Bronchial epithelial cell (primary cell): ENCODE measurements at regions not wholly inside any gene's neighbourhood (a gene's known extent, or its start where the extent isn't known, plus 50 kb on each side); places are given as distances from the start of the nearest gene placed in this dataset.

ENCODE experiments used
- DNase-seq: peaks from one replicate; pipeline ENCODE4 v3.0.0-alpha.2; 2010; ENCODE audit warnings: low read depth
- FAIRE-seq: peaks from 2 replicates; lab custom pipeline; 2011; peaks lifted over from hg19 to GRCh38; lab: Jason Lieb, UNC
- H3K27me3 ChIP-seq: 2 replicates; pipeline ENCODE4 v1.5.1; 2011; ENCODE audit warnings: low read length; ENCODE audit not compliant: control insufficient read depth, insufficient read depth
- H3K36me3 ChIP-seq: 2 replicates; pipeline ENCODE4 v1.5.1; 2011; ENCODE audit warnings: low read length; ENCODE audit not compliant: control insufficient read depth, insufficient read depth
- H3K4me3 ChIP-seq: 2 replicates; pipeline ENCODE4 v1.5.1; 2011; ENCODE audit warnings: mild to moderate bottlenecking, low read depth, low read length, control low read depth
- TF ChIP-seq, protein P1 (sequence below): IDR thresholded peaks from 2 replicates; pipeline ENCODE4 v1.5.1; 2011; ENCODE audit warnings: mild to moderate bottlenecking, moderate library complexity, low read length, control low read depth, inconsistent platforms; ENCODE audit not compliant: insufficient read depth, severe bottlenecking

DNA sequence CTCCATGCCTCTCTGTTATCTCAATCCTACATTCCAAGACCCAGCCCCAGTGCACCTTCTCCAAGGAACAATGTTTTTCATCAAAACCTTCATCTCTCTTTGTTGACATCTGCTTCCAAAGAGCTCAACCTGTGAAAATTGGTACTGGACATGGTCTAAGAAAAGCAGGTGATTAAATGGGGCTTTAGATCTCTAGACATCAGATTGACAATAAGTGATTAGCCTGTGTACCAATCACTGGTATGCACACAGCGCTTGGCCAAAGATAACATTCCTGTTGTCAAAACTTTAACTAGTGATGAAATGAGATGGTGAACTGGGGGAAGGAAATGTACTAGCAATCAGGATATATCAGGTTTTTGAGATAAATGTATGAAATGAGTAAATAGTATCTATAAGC, 183.3 kb downstream of the TDRD15 start:
- no peak for FAIRE-seq
- no peak overlapping the region for H3K4me3 ChIP-seq
- no peaks in the 10 kb centered on the region for H3K27me3 ChIP-seq
- no peak for DNase-seq
- no peaks in the 10 kb centered on the region for H3K36me3 ChIP-seq
- TF ChIP-seq, protein P1, sequence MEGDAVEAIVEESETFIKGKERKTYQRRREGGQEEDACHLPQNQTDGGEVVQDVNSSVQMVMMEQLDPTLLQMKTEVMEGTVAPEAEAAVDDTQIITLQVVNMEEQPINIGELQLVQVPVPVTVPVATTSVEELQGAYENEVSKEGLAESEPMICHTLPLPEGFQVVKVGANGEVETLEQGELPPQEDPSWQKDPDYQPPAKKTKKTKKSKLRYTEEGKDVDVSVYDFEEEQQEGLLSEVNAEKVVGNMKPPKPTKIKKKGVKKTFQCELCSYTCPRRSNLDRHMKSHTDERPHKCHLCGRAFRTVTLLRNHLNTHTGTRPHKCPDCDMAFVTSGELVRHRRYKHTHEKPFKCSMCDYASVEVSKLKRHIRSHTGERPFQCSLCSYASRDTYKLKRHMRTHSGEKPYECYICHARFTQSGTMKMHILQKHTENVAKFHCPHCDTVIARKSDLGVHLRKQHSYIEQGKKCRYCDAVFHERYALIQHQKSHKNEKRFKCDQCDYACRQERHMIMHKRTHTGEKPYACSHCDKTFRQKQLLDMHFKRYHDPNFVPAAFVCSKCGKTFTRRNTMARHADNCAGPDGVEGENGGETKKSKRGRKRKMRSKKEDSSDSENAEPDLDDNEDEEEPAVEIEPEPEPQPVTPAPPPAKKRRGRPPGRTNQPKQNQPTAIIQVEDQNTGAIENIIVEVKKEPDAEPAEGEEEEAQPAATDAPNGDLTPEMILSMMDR = no peak

DNA sequence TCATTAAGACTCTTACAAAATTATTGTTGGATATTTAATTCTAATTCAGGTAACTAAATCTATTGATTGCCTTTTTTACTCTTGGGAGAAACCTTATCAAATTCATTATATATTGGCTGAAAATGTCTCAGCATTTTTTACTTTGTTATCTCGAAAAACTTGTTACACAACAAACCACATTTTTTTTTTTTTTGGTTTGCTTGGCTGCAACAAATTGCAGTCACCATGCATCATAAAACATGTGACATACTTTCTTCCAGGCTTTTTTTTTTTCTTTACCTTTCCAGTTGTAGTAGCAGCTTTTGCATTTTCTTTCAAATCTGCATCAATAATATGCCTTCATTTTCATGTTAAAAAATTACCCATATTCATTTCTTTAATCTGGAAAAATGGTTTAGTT, 186.7 kb downstream of the TDRD15 start:
- peak; percentile 15 for DNase-seq
- TF ChIP-seq, protein P1 = no peak
- no peaks in the 10 kb centered on the region for H3K27me3 ChIP-seq
- FAIRE-seq = no peak
- H3K4me3 ChIP-seq = no peak overlapping the region
- no peaks in the 10 kb centered on the region for H3K36me3 ChIP-seq

DNA sequence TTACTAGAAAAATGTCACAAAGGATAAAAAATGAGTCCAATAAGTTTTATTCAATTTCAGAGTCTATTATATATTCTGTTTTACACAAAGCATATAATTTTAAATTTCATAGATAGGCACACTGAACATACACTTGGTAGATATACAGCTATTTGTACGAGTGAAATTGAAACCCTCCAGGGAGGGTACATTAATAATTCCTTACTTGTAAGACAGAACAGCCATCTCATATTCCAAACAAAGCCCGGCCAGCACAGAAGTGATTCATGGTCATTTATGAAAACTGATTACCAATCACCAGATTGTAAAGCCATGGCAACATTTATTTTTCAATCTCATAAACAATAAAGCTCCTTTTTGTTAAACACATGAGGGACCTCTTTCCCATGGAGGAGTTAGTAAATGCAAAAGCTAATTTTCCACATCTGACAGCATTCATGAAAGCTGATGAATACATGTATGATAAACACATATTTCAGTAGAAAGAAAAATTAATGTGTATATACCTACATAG, 190.6 kb downstream of the TDRD15 start:
- no peaks in the 10 kb centered on the region for H3K27me3 ChIP-seq
- H3K36me3 ChIP-seq = no peaks in the 10 kb centered on the region
- TF ChIP-seq, protein P1 = no peak
- H3K4me3 ChIP-seq = no peak overlapping the region
- DNase-seq = no peak
- no peak for FAIRE-seq

DNA sequence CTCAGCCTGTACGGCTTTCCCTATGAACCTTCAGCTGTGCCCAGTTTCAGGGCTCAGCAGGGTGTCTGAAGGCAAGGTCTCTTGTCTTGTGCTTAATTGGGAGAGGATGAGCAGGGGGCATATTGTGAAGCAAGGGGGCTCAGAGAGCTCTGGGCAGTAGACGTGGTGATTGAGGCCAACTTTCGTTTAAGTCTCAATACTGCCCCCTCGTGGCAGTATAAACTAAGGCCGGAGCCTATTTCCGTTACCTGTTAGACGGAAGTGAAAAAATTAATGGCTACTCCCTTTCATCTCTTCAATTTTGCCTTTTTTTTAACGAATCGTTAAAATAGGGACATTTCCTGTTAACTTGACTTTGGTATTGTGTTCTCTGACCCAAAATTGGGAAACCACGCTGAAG, 193.4 kb downstream of the TDRD15 start:
- DNase-seq (peak; percentile 27), FAIRE-seq (no peak)
- Histone ChIP-seq H3K27me3 (no peaks in the 10 kb centered on the region), H3K4me3 (no peak overlapping the region), H3K36me3 (no peaks in the 10 kb centered on the region)
- TF ChIP-seq, protein P1 = peak; percentile 60

DNA sequence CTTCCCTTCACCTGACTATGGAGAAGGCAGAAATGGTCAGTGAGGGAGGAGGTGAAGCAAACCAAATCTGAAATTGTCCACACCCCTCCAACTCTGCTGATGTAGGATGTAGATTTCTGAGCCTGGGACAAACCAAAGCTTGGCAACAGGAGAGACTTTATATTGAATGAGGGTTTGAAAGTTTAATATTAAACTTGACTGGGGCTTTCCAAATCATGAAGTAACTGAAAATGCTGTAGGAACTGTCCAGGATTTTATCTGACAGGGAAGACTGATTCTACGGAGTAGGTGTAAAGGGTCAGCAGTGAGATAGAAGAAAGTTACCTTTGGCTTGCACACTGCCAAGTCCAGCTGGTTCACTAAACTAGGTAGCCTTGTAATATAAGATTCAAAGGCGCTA, 194.5 kb downstream of the TDRD15 start:
- TF ChIP-seq, protein P1 = no peak
- DNase-seq (no peak), FAIRE-seq (no peak)
- H3K36me3 ChIP-seq = no peaks in the 10 kb centered on the region
- H3K4me3 ChIP-seq = no peak overlapping the region
- no peaks in the 10 kb centered on the region for H3K27me3 ChIP-seq

DNA sequence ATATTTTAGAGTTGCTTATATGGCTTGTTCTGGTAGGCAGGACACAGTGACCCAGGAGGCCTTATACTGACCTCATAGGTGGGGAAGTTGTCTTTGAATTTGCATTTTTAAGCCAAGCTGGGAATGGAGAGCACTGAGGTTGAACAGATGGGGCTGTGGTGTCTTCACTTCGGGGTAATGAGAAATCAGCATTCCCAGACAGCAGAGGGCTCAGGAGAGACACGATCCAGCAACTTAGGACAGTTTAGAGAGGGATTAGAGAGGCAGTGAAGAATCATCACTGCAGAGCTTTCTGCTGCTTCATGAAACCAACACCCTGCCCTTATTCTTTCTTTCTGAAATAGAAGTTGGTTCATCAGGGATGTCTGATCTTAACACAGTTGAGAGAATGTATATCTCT, 202.4 kb downstream of the TDRD15 start:
- no peaks in the 10 kb centered on the region for H3K36me3 ChIP-seq
- TF ChIP-seq, protein P1 = no peak
- H3K4me3 ChIP-seq = no peak overlapping the region
- DNase-seq (no peak), FAIRE-seq (no peak)
- H3K27me3 ChIP-seq = no peaks in the 10 kb centered on the region
